Erythroblast (primary cell): ENCODE measurements at regions not wholly inside any gene's neighbourhood (a gene's known extent, or its start where the extent isn't known, plus 50 kb on each side); places are given as distances from the start of the nearest gene placed in this dataset.

ENCODE experiments used
- GATA1 ChIP-seq: IDR thresholded peaks from 2 replicates; pipeline ENCODE4 v1.6.1; 2011; ENCODE audit warnings: low read depth, mild to moderate bottlenecking, control low read depth, low read length, moderate library complexity
- POLR2A ChIP-seq: IDR thresholded peaks from 2 replicates; pipeline ENCODE4 v1.6.1; 2011; ENCODE audit warnings: mild to moderate bottlenecking, low read length

GRCh38 chr2:126406267-126406666 is 249.7 kb upstream of the GYPC start:
- TF ChIP-seq POLR2A: no peak
- TF ChIP-seq GATA1: no peak
